WTC11 (cell line): ENCODE measurements at regions not wholly inside any gene's neighbourhood (a gene's known extent, or its start where the extent isn't known, plus 50 kb on each side); places are given as distances from the start of the nearest gene placed in this dataset.
A peak's percentile ranks its signal among the peaks of the same experiment; 100 is the strongest.

Experiments
- ATAC-seq: fragments of 200-7000 bp; cut with Tn5 transposase; 2 replicates; pipeline ENCODE4 v1.10.0; 2021; ENCODE audit warnings: mild to moderate bottlenecking, moderate library complexity
- CTCF ChIA-PET: fragments of 300-600 bp; sonication (Branson Sonifier 250); formaldehyde crosslinking; loops from one replicate; lab custom pipeline; 2021; ENCODE audit warnings: antibody characterized with exemption; lab: Charles Lee
- POLR2A ChIA-PET: fragments of 350-600 bp; sonication (Branson Sonifier 250); formaldehyde crosslinking; loops from one replicate; lab custom pipeline; 2021; ENCODE audit warnings: antibody characterized with exemption; lab: Charles Lee
- DNase-seq: peaks from one replicate; pipeline ENCODE4 v3.0.0; 2021; ENCODE audit warnings: low spot score
- H3K27ac Mint-ChIP-seq: 2 replicates; pipeline ENCODE4 v1.8.0; 2021; ENCODE audit warnings: mixed read lengths
- H3K27me3 Mint-ChIP-seq: 2 replicates; pipeline ENCODE4 v1.8.0; 2021; ENCODE audit warnings: low read depth, mild to moderate bottlenecking, moderate library complexity, mixed read lengths
- H3K36me3 Mint-ChIP-seq: 2 replicates; pipeline ENCODE4 v1.8.0; 2021; ENCODE audit warnings: mixed read lengths
- H3K4me1 Mint-ChIP-seq: 2 replicates; pipeline ENCODE4 v1.8.0; 2022; ENCODE audit warnings: mixed read lengths
- H3K4me3 Mint-ChIP-seq: 2 replicates; pipeline ENCODE4 v1.8.0; 2021; ENCODE audit warnings: mild to moderate bottlenecking, moderate library complexity, mixed read lengths
- H3K9me3 Mint-ChIP-seq: 2 replicates; pipeline ENCODE4 v1.8.0; 2021; ENCODE audit warnings: mixed read lengths
- CBFB ChIP-seq: sonication (generic); formaldehyde crosslinking; IDR thresholded peaks from 2 replicates; pipeline ENCODE4 v1.8.1; 2022; ENCODE audit warnings: mild to moderate bottlenecking, low read depth, missing genetic modification reagents
- EMX1 ChIP-seq: fragments of 250-450 bp; sonication (Bioruptor Pico); IDR thresholded peaks from 2 replicates; pipeline ENCODE4 v1.8.0; 2021; ENCODE audit warnings: mild to moderate bottlenecking
- ETV6 ChIP-seq: sonication (generic); formaldehyde crosslinking; IDR thresholded peaks from 2 replicates; pipeline ENCODE4 v1.8.1; 2022; ENCODE audit warnings: mild to moderate bottlenecking, missing genetic modification reagents
- GRHL2 ChIP-seq: fragments of 250-450 bp; sonication (Bioruptor Pico); IDR thresholded peaks from 2 replicates; pipeline ENCODE4 v1.8.0; 2022; ENCODE audit warnings: mild to moderate bottlenecking, moderate library complexity; ENCODE audit not compliant: insufficient replicate concordance, severe bottlenecking
- NR3C1 ChIP-seq: sonication (generic); formaldehyde crosslinking; conservative IDR thresholded peaks from 2 replicates; pipeline ENCODE4 v1.8.1; 2023; ENCODE audit warnings: low read depth, mild to moderate bottlenecking, missing genetic modification reagents
- ZNF396 ChIP-seq: fragments of 250-450 bp; sonication (Bioruptor Pico); IDR thresholded peaks from 2 replicates; pipeline ENCODE4 v1.8.0; 2021; ENCODE audit warnings: mild to moderate bottlenecking, moderate library complexity, borderline replicate concordance
- TF ChIP-seq, protein P1 (sequence below): sonication (generic); formaldehyde crosslinking; IDR thresholded peaks from 2 replicates; pipeline ENCODE4 v1.8.1; 2023; ENCODE audit warnings: mild to moderate bottlenecking, missing genetic modification reagents
- TF ChIP-seq, protein P2 (sequence below): sonication (generic); formaldehyde crosslinking; IDR thresholded peaks from 2 replicates; pipeline ENCODE4 v1.8.0; 2022; ENCODE audit warnings: mild to moderate bottlenecking, missing genetic modification reagents
- TF ChIP-seq, protein P3 (sequence below): sonication (generic); formaldehyde crosslinking; IDR thresholded peaks from 2 replicates; pipeline ENCODE4 v1.8.0; 2022; ENCODE audit warnings: mild to moderate bottlenecking, missing genetic modification reagents
- TF ChIP-seq, protein P4 (sequence below): fragments of 200-600 bp; IDR thresholded peaks from 2 replicates; pipeline ENCODE4 v1.8.0; 2022; ENCODE audit warnings: antibody characterized with exemption
- TF ChIP-seq, protein P5 (sequence below): sonication (generic); formaldehyde crosslinking; IDR thresholded peaks from 2 replicates; pipeline ENCODE4 v1.8.1; 2022; ENCODE audit warnings: low read depth, mild to moderate bottlenecking, moderate library complexity, missing genetic modification reagents, borderline replicate concordance
- TF ChIP-seq, protein P6 (sequence below): sonication (generic); formaldehyde crosslinking; IDR thresholded peaks from 2 replicates; pipeline ENCODE4 v1.8.0; 2022; ENCODE audit warnings: mild to moderate bottlenecking, missing genetic modification reagents

DNA sequence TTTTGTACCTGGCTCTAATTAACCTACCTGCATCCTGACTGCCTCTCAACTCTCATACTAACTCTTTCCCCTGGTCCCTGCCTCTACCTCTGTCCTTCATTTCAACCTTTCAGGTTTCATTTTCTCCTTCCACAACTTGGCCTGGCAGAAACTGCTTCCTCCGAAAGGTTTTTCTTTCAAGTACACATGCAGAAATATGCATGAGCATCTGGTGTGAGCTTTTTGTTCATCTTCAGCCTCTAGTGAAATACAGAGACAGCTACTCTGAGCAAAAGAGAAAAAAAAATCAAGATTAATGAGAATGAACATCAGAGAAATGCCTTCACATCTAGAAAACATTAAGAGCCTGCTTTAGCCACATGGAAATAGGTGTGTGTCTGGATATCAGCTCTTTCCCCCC is 297.9 kb upstream of the PCSK5 start:
- no peaks in the 10 kb centered on the region for H3K27me3 Mint-ChIP-seq
- no peak overlapping the region for H3K4me3 Mint-ChIP-seq
- TF ChIP-seq, protein P1, sequence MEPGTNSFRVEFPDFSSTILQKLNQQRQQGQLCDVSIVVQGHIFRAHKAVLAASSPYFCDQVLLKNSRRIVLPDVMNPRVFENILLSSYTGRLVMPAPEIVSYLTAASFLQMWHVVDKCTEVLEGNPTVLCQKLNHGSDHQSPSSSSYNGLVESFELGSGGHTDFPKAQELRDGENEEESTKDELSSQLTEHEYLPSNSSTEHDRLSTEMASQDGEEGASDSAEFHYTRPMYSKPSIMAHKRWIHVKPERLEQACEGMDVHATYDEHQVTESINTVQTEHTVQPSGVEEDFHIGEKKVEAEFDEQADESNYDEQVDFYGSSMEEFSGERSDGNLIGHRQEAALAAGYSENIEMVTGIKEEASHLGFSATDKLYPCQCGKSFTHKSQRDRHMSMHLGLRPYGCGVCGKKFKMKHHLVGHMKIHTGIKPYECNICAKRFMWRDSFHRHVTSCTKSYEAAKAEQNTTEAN (CRISPR knock-in tag) = no peak
- TF ChIP-seq CBFB (CRISPR knock-in tag) = no peak
- TF ChIP-seq, protein P2, sequence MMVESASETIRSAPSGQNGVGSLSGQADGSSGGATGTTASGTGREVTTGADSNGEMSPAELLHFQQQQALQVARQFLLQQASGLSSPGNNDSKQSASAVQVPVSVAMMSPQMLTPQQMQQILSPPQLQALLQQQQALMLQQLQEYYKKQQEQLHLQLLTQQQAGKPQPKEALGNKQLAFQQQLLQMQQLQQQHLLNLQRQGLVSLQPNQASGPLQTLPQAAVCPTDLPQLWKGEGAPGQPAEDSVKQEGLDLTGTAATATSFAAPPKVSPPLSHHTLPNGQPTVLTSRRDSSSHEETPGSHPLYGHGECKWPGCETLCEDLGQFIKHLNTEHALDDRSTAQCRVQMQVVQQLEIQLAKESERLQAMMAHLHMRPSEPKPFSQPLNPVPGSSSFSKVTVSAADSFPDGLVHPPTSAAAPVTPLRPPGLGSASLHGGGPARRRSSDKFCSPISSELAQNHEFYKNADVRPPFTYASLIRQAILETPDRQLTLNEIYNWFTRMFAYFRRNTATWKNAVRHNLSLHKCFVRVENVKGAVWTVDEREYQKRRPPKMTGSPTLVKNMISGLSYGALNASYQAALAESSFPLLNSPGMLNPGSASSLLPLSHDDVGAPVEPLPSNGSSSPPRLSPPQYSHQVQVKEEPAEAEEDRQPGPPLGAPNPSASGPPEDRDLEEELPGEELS (CRISPR knock-in tag) = no peak
- TF ChIP-seq, protein P3, sequence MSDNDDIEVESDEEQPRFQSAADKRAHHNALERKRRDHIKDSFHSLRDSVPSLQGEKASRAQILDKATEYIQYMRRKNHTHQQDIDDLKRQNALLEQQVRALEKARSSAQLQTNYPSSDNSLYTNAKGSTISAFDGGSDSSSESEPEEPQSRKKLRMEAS (CRISPR knock-in tag) = no peak
- no peak for TF ChIP-seq ETV6
- TF ChIP-seq, protein P4, sequence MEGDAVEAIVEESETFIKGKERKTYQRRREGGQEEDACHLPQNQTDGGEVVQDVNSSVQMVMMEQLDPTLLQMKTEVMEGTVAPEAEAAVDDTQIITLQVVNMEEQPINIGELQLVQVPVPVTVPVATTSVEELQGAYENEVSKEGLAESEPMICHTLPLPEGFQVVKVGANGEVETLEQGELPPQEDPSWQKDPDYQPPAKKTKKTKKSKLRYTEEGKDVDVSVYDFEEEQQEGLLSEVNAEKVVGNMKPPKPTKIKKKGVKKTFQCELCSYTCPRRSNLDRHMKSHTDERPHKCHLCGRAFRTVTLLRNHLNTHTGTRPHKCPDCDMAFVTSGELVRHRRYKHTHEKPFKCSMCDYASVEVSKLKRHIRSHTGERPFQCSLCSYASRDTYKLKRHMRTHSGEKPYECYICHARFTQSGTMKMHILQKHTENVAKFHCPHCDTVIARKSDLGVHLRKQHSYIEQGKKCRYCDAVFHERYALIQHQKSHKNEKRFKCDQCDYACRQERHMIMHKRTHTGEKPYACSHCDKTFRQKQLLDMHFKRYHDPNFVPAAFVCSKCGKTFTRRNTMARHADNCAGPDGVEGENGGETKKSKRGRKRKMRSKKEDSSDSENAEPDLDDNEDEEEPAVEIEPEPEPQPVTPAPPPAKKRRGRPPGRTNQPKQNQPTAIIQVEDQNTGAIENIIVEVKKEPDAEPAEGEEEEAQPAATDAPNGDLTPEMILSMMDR = no peak
- H3K36me3 Mint-ChIP-seq = no peaks in the 10 kb centered on the region; the same call in 1 of the 2 replicates
- no peaks in the 10 kb centered on the region; the same call in 1 of the 2 replicates for H3K4me1 Mint-ChIP-seq
- peaks cover 10% of the 10 kb centered on the region for H3K9me3 Mint-ChIP-seq
- DNase-seq (no peak), ATAC-seq (no peak)
- POLR2A ChIA-PET = no interaction called here
- H3K27ac Mint-ChIP-seq = no peak overlapping the region
- CTCF ChIA-PET = no interaction called here

DNA sequence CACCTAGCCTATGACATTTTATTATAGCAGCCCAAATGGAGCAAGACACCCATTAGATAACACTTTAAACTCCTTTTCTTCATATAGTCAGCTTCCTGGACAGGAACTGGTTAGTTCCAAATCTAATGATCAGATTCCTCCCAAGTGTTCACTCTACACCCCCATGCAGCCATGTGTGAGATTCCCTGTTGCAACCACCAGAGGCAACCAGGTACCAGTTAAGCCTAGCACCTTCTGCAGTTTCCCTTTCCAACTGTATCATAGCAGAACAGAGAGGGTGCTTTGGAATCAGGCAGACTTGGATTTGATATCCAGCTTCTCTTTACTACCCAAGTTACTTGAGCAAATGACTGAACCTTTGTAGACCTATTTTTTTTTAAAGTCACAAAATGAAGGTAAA is 296.6 kb upstream of the PCSK5 start:
- CTCF ChIA-PET = no interaction called here
- ATAC-seq = peak; percentile 64

DNA sequence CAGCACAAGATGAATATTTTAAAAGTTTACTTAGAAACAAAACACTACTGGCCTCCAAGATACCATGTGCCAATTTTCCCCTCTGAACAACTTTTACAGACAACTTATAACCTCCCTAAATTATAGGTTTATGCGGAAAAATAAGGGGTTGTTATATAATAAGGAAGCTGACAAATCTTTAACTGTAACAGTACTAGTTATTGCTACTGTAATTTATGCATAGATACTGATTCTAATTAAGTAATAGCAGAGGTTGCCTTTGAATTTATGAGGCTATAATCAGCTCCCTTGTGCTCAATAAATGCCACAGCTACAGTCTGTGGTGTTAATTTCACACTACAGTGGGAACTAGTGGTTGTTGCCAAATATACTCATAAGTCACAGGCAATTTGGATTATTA is 291.3 kb upstream of the PCSK5 start:
- H3K27ac Mint-ChIP-seq = no peak overlapping the region
- DNase-seq (no peak), ATAC-seq (no peak)
- no peaks in the 10 kb centered on the region for H3K36me3 Mint-ChIP-seq
- H3K4me3 Mint-ChIP-seq = no peak overlapping the region
- H3K4me1 Mint-ChIP-seq = no peaks in the 10 kb centered on the region
- CTCF ChIA-PET = interaction anchor here (1.2 kb wide), 1 partner anchor 256 kb away, joined by 3 read pairs; no protein-coding TSS in a partner anchor
- POLR2A ChIA-PET = interaction anchor here (0.6 kb wide), 1 partner anchor 311 kb away, joined by 3 read pairs; no protein-coding TSS in a partner anchor
- no peak for TF ChIP-seq GRHL2 (CRISPR knock-in tag)
- H3K27me3 Mint-ChIP-seq = no peaks in the 10 kb centered on the region
- H3K9me3 Mint-ChIP-seq = no peaks in the 10 kb centered on the region

More for the DNA sequence above, 296.6 kb upstream of the PCSK5 start:
- Mint-ChIP-seq H3K27me3 (no peaks in the 10 kb centered on the region), H3K4me3 (no peak overlapping the region), H3K4me1 (no peaks in the 10 kb centered on the region; the same call in 1 of the 2 replicates), H3K9me3 (peaks cover 10% of the 10 kb centered on the region), H3K36me3 (no peaks in the 10 kb centered on the region; the same call in 1 of the 2 replicates), H3K27ac (no peak overlapping the region)
- no peak for DNase-seq
- TF ChIP-seq EMX1 (CRISPR knock-in tag) (no peak), ZNF396 (CRISPR knock-in tag) (no peak), NR3C1 (CRISPR knock-in tag) (no peak)
- TF ChIP-seq, protein P5, sequence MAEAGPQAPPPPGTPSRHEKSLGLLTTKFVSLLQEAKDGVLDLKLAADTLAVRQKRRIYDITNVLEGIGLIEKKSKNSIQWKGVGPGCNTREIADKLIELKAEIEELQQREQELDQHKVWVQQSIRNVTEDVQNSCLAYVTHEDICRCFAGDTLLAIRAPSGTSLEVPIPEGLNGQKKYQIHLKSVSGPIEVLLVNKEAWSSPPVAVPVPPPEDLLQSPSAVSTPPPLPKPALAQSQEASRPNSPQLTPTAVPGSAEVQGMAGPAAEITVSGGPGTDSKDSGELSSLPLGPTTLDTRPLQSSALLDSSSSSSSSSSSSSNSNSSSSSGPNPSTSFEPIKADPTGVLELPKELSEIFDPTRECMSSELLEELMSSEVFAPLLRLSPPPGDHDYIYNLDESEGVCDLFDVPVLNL = no peak
- TF ChIP-seq, protein P6, sequence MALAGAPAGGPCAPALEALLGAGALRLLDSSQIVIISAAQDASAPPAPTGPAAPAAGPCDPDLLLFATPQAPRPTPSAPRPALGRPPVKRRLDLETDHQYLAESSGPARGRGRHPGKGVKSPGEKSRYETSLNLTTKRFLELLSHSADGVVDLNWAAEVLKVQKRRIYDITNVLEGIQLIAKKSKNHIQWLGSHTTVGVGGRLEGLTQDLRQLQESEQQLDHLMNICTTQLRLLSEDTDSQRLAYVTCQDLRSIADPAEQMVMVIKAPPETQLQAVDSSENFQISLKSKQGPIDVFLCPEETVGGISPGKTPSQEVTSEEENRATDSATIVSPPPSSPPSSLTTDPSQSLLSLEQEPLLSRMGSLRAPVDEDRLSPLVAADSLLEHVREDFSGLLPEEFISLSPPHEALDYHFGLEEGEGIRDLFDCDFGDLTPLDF (CRISPR knock-in tag) = no peak
- POLR2A ChIA-PET = no interaction called here
